GM10266 (cell line): ENCODE measurements at regions not wholly inside any gene's neighbourhood (a gene's known extent, or its start where the extent isn't known, plus 50 kb on each side); places are given as distances from the start of the nearest gene placed in this dataset.

Experiments used
- DNase-seq: peaks from one replicate; pipeline ENCODE4 v3.0.0; 2012; ENCODE audit errors: extremely low spot score
- TF ChIP-seq, protein P1 (sequence below): IDR thresholded peaks from 2 replicates; pipeline ENCODE4 v1.5.1; 2012; ENCODE audit warnings: mild to moderate bottlenecking, low read depth; ENCODE audit not compliant: control insufficient read depth, insufficient read depth; ENCODE audit errors: missing control alignments

DNA sequence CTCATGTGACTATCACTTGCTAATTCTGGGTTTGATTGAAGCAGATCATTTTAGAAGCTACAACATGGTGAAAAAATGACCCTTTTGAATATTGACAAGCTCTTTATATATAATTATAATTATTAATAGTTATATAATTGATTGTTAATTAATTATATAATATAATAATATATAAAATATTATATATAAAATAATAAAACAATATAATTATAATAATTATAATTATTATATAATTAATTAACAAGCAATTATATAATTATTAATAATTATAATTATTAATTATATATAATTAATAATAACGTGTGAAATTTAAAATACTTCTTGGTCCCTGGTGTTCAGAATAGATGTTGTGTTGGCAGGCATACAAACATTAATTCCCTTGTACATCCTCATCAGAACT, 404.1 kb upstream of the CDH19 start:
- TF ChIP-seq, protein P1, sequence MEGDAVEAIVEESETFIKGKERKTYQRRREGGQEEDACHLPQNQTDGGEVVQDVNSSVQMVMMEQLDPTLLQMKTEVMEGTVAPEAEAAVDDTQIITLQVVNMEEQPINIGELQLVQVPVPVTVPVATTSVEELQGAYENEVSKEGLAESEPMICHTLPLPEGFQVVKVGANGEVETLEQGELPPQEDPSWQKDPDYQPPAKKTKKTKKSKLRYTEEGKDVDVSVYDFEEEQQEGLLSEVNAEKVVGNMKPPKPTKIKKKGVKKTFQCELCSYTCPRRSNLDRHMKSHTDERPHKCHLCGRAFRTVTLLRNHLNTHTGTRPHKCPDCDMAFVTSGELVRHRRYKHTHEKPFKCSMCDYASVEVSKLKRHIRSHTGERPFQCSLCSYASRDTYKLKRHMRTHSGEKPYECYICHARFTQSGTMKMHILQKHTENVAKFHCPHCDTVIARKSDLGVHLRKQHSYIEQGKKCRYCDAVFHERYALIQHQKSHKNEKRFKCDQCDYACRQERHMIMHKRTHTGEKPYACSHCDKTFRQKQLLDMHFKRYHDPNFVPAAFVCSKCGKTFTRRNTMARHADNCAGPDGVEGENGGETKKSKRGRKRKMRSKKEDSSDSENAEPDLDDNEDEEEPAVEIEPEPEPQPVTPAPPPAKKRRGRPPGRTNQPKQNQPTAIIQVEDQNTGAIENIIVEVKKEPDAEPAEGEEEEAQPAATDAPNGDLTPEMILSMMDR, result no peak
- no peak for DNase-seq

DNA sequence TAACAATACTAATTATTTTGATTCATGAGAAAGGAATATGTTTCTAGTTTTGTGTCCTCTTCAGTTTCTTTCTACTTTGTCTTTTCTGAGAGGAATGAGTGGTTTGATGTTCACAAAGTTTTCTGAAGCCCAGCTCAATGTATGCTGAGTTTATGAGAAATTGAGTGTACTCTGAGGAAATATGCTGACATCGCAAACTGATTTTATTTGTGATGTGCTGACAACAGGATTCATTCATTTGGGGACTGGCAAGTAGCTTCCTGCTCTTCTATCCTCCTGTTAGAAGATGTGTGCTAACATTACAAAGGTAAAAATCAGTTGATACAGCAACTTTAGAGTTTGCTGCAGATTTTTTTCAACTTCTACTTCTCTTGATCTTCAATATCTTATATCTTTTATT, 403.2 kb upstream of the CDH19 start:
- TF ChIP-seq, protein P1, result no peak
- DNase-seq, result no peak

DNA sequence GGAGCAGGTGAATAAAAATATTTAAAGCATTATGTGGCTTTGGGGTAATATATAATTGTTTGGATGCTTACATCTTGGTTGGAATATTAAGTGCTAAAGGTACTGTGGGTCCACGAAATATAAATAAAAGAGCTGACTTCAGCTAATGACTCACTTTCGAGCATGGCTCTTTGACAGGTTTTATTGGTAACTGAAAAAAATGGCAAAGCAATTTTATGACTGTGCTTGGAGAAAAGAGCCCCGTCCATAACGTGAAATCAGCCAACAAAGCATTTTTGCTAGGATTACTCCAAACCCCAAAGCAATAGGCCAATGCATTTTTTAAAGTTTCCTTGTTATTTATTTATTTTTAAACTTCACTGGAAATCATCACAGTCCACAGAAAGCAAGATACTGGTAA, 397.2 kb upstream of the CDH19 start:
- no peak for DNase-seq

DNA sequence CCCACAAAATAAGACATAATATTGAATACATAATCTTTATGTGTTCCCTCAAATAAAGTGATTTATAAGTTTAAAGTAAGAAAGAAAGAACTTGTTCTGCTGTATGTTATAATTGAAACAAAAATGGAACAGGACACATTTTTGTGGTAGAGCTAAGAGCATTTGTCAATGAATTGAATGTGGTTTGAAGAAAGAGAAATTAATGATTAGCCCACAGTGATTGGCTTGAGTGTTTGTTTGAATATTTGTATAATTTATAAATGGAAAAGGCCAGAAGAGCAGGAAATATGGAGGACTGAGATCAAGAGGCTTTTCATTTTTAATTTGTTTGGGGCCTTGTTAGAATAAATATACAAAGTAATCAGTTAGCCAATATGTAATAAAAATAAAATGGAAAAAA, 395.1 kb upstream of the CDH19 start:
- TF ChIP-seq, protein P1, result no peak
- DNase-seq, result no peak

More for the DNA sequence above, 397.2 kb upstream of the CDH19 start:
- TF ChIP-seq, protein P1, result no peak

DNA sequence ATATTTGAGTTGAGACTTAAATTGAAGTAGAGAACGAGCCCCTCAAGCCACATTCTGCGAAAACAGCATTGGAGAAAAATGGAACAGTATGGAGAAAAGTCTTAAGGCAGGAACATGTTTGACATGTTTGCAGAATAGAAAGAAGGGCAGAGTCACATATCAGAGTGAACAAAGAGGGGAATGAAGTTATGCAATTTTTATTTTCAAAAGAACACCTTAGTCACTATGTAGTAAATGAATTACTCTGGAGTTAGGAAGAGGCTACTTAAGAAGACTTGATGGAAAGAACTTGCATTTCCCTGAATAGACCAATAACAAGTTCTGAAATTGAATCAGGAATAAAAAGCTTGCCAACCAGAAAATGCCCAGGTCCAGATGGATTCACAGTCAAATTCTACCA, 391.4 kb upstream of the CDH19 start:
- no peak for DNase-seq
- TF ChIP-seq, protein P1, result no peak

DNA sequence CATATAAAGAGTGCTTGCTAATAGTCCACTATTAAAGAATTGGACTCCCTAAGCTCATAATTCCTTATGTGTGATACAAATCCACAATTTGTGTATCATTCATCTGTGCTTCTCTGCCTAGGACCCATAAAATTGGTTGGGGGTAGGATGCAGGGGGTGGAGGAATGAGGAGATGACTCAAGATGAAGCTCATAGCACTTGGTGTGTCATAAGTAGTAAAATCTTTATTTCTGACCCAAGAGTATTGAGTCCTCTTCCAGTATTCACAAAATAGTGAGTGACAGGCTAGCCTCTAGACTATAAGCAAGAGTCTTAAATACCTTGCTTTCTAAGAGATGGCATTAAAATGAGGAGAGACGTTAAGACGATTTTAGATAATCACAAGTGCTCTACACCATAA, 390.9 kb upstream of the CDH19 start:
- TF ChIP-seq, protein P1, result no peak
- no peak for DNase-seq

DNA sequence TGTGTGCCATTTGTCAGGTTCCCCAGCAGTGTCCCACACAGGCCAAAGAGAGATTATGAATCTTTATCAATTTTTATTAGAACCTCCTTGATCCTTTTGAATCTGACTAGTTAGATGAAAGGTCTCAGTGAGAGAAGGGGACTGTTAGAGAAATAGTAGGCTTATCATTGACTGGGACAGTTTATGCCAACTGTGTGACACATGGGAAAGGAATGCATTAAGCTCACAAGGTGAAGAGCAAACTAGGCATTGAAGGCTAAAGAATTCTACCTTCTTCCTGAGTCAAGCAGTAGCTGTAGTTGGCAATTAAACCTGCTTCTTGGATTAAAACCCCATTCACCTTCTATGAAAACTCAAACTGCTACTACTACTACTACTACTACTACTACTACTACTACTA, 389.6 kb upstream of the CDH19 start:
- TF ChIP-seq, protein P1, result no peak
- no peak for DNase-seq
